Heart right ventricle (tissue), 16 donors: ENCODE measurements at regions not wholly inside any gene's neighbourhood (a gene's known extent, or its start where the extent isn't known, plus 50 kb on each side); places are given as distances from the start of the nearest gene placed in this dataset.

Experiments used
- ATAC-seq, 8 donors: fragments of 200-7000 bp; cut with Tn5 transposase; one replicate each; pipeline ENCODE4 v1.9.1; 2020; ENCODE audit warnings: mild to moderate bottlenecking in 8 of 8, moderate library complexity in 8 of 8, moderate number of reproducible peaks in 1 of 8
- DNase-seq, 2 donors: peaks; one replicate each; pipeline ENCODE4 v3.0.0-alpha.2; 2020
- H3K27ac ChIP-seq, 10 donors: fragments of 200-600 bp; sonication (generic) in 2 of 10; one replicate each; pipeline versions ENCODE4 v1.5.0 to v1.8.0; 2020 to 2022; ENCODE audit warnings: mild to moderate bottlenecking in 3 of 10
- H3K27me3 ChIP-seq, 7 donors: fragments of 200-600 bp; one replicate each; pipeline ENCODE4 v1.8.0; 2021 to 2022; ENCODE audit warnings: mild to moderate bottlenecking in 2 of 7
- H3K36me3 ChIP-seq, 9 donors: fragments of 200-600 bp; sonication (generic) in 1 of 9; one replicate each; pipeline versions ENCODE4 v1.5.0 to v1.8.0; 2020 to 2022; ENCODE audit warnings: mild to moderate bottlenecking in 2 of 9
- H3K4me1 ChIP-seq, 9 donors: fragments of 200-600 bp; sonication (generic) in 1 of 9; one replicate each; pipeline versions ENCODE4 v1.5.0 to v1.8.0; 2020 to 2022; ENCODE audit warnings: mild to moderate bottlenecking in 4 of 9
- H3K4me3 ChIP-seq, 10 donors: fragments of 200-600 bp; sonication (generic) in 2 of 10; one replicate each; pipeline versions ENCODE4 v1.5.0 to v1.8.0; 2020 to 2022; ENCODE audit warnings: mild to moderate bottlenecking in 7 of 10, moderate library complexity in 2 of 10
- H3K9me3 ChIP-seq, 11 donors: fragments of 200-600 bp in 10 of 11; sonication (generic) in 2 of 11; one replicate each; pipeline versions ENCODE4 v1.5.0 to v1.8.0; 2013 to 2022; ENCODE audit warnings: mild to moderate bottlenecking in 2 of 11, control low read depth in 1 of 11, moderate library complexity in 1 of 11
- WGBS, 2 donors: extraction: QIAGEN DNeasy Blood & Tissue Kit; methylation state at CpG; one replicate each; pipeline ENCODE4 v1.1.7; 2013; ENCODE audit warnings: inconsistent platforms in 1 of 2; 5-methylcytosine and 5-hydroxymethylcytosine counted together
- intact Hi-C, 10 donors: fragments of 100-400 bp; cut with DNase I; formaldehyde crosslinking; loops; one replicate each; pipeline versions ENCODE4 v1.11.1 to v1.14.2; 2022
- TF ChIP-seq, protein P1 (sequence below), 9 donors: fragments of 200-600 bp; sonication (generic) in 2 of 9; IDR thresholded peaks; one replicate each; pipeline versions ENCODE4 v1.5.0 to v1.8.0; 2021 to 2022; ENCODE audit warnings: antibody characterized with exemption in 9 of 9, mild to moderate bottlenecking in 5 of 9, moderate library complexity in 1 of 9
- donor health status: Arrhythmogenic right ventricular cardiomyopathy.
- donor health status: ischemic (EF 13 %, LVEDD 7.1; RV severe dilation, severe dysfunction).
- donor health status: healthy with polysubstance abuse.
- donor health status: DM: no; HTN: yes; CAD: no.
- donor health status: DM: no; HTN: no; CAD: no.
- donor health status: ischemic (EF 25% LVEDD 6.9; RV normal size, moderate dysfunction).
- donor health status: ischemic (EF 25% LVEDD 5.7; RV mildly dilated, moderate dysfunction).
- donor health status: healthy.
- donor health status: DM: yes; HTN: yes; CAD: no.
- donor health status: Ischemic cardiomyopathy.
- donor health status: ischemic (EF 35%, LVEDD 5.7; RV mildly dilated, moderate dysfunction).
- donor health status: nonischemic (EF 11% LVEDD 7.7; RV severe dilation, severe dysfunction).
- donor health status: DM: yes; HTN: yes; CAD: no.
- donor health status: PGD.
- donor health status: ischemic (EF 29% LVEDD 5.4; RV normal size, mild dysfunction).
- donor health status: nonischemic (EF 23%, LVEDD 6.1; RV moderate dilation, normal function).

DNA sequence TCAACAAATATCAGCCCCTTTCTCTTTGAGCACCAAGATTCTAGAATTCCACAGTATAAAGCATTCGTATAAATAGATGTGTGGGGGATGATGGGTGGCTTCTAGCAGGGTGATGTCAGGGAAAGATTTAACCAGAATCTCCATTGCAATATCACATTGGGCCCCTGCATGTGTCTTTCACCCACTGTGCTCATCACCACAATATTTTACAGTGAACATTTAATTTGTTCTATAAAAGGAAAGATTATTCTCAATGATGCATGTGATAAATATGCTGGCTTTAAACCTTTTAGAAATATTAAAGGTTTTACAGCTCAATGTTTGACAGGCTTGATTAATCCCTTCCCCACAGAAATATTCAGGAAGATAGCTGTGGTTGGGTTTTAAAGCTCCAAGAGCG is 457.8 kb upstream of the DAB1 start:
- peaks cover 0 to 12% (median 0%) of the 10 kb centered on the region in 7 donors for H3K27me3 ChIP-seq
- 67 to 69% methylated on average over 2 of the region's 2 CpGs for WGBS, 2 donors
- intact Hi-C loops = no loop called here
- TF ChIP-seq, protein P1, sequence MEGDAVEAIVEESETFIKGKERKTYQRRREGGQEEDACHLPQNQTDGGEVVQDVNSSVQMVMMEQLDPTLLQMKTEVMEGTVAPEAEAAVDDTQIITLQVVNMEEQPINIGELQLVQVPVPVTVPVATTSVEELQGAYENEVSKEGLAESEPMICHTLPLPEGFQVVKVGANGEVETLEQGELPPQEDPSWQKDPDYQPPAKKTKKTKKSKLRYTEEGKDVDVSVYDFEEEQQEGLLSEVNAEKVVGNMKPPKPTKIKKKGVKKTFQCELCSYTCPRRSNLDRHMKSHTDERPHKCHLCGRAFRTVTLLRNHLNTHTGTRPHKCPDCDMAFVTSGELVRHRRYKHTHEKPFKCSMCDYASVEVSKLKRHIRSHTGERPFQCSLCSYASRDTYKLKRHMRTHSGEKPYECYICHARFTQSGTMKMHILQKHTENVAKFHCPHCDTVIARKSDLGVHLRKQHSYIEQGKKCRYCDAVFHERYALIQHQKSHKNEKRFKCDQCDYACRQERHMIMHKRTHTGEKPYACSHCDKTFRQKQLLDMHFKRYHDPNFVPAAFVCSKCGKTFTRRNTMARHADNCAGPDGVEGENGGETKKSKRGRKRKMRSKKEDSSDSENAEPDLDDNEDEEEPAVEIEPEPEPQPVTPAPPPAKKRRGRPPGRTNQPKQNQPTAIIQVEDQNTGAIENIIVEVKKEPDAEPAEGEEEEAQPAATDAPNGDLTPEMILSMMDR (IDR thresholded peaks at IDR 0.05) = no peak
- no peaks in the 10 kb centered on the region for H3K4me1 ChIP-seq
- H3K9me3 ChIP-seq = no peaks in the 10 kb centered on the region
- H3K4me3 ChIP-seq = no peak overlapping the region
- DNase-seq = no peak
- ATAC-seq = no peak
- H3K27ac ChIP-seq = no peak overlapping the region
- no peaks in the 10 kb centered on the region for H3K36me3 ChIP-seq

DNA sequence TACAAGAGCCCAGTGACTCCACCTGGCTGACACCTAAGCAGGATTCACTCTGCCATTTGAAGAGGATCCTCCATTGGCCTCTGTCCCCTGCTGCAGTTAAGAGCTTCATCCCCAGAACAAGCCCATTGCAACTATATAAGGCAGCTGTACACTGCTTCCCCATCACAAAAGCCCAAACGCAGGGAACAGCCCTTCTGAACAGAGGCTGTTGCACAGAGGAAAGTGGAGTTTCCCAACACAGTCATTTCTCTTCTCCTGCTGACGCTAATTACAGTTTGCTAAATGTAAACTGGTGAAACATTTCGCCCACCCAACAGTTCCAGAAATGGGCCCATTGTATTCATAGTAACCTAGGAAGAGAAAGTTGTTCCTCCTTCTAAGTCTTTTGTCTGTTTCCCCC is 455.8 kb upstream of the DAB1 start:
- no peak for DNase-seq
- 84 to 87% methylated on average over 3 of the region's 3 CpGs for WGBS, 2 donors

DNA sequence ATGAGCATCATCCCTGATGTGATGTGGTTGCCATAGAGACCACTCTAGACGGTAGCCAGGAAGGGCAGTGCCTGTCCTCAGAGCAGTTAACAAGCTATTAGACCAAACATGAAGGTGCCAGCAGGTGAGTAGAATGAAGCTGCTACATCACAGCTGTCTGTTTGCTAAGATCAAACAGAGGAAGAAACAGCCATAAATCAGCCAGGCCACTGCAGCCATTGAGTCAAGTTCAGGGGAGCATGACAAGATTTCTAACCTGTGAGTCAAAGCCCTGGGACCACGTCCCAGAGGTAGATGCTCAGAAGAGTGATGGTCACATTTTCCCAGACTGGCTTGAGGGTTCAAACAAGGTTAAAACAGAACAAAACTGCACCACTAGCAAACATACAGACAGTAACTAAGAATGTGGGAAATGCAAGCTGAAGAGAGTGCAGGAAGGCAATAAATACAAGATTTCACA is 450.6 kb upstream of the DAB1 start:
- DNase-seq (no peak), ATAC-seq (no peak)
- TF ChIP-seq, protein P1 (IDR thresholded peaks at IDR 0.05) = no peak
- H3K27ac ChIP-seq = no peak overlapping the region
- H3K27me3 ChIP-seq = peaks cover 0 to 9% (median 0%) of the 10 kb centered on the region in 7 donors
- intact Hi-C loops = no loop called here
- H3K4me3 ChIP-seq = no peak overlapping the region
- no peaks in the 10 kb centered on the region for H3K4me1 ChIP-seq
- no peaks in the 10 kb centered on the region for H3K36me3 ChIP-seq
- 36 to 49% methylated on average over 2 of the region's 2 CpGs for WGBS, 2 donors
- no peaks in the 10 kb centered on the region for H3K9me3 ChIP-seq

More for the DNA sequence above, 455.8 kb upstream of the DAB1 start:
- no peaks in the 10 kb centered on the region for H3K4me1 ChIP-seq
- no peaks in the 10 kb centered on the region for H3K36me3 ChIP-seq
- TF ChIP-seq, protein P1 (IDR thresholded peaks at IDR 0.05) = no peak
- intact Hi-C loops = no loop called here
- no peak for ATAC-seq
- H3K4me3 ChIP-seq = no peak overlapping the region
- H3K27me3 ChIP-seq = peaks cover 0 to 12% (median 0%) of the 10 kb centered on the region in 7 donors
- H3K27ac ChIP-seq = no peak overlapping the region
- no peaks in the 10 kb centered on the region for H3K9me3 ChIP-seq

DNA sequence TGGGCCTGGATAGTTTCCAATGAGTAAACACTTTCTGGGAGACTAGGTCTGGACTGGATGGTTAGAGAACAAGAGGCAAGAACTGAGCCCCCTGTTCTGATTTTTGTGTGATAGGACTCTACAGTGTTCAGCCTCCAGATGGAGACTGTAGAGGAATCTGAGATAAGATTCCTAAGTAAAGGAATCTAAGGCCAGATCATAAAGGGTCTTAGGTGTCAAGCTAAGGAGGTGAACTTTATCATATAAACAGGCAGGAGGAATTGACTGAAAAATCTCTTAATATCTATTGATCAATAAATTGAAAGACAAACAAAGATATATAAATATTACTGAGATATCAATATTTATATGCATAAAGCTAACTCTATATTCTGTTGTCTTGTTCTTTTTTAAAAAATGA is 449.1 kb upstream of the DAB1 start:
- no peak for ATAC-seq
- intact Hi-C loops = no loop called here
- H3K4me1 ChIP-seq = no peaks in the 10 kb centered on the region

More for the DNA sequence above, 449.1 kb upstream of the DAB1 start:
- H3K4me3 ChIP-seq = no peak overlapping the region
- H3K27me3 ChIP-seq = no peaks in the 10 kb centered on the region
- H3K27ac ChIP-seq = no peak overlapping the region
- no peak for DNase-seq
- TF ChIP-seq, protein P1 (IDR thresholded peaks at IDR 0.05) = no peak
- no peaks in the 10 kb centered on the region for H3K36me3 ChIP-seq
- H3K9me3 ChIP-seq = no peaks in the 10 kb centered on the region
